HG03460 (cell line): ENCODE measurements at regions not wholly inside any gene's neighbourhood (a gene's known extent, or its start where the extent isn't known, plus 50 kb on each side); places are given as distances from the start of the nearest gene placed in this dataset.
"Not testable (repeated sequence)": the region's sequence is repeated elsewhere in the genome, so short reads cannot be mapped to it uniquely, and the experiment has no call there.

Experiments used
- ATAC-seq: cut with Tn5 transposase; IDR thresholded peaks from one replicate; pipeline ENCODE4 v1.9.1; 2021; ENCODE audit not compliant: unreplicated experiment

DNA sequence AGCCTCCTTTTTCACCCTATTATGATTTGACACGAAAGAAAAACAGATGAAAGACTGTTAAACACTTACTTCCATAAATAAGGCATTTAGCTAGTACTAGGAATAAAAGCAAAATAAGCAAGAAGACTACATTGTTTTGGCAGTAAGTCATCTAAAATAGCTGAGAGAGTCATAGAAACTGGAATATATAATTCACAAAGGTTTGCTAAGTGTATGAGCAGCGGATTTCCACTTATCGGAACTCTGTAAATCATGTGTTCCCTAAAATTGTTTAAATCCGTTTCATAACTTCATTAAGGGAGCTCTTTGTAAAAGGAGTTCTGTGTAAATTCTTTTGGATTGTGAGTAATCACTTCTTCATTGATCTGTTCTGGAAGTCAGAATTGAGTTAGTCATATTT, 202.5 kb upstream of the CBLB start:
- no peak for ATAC-seq

DNA sequence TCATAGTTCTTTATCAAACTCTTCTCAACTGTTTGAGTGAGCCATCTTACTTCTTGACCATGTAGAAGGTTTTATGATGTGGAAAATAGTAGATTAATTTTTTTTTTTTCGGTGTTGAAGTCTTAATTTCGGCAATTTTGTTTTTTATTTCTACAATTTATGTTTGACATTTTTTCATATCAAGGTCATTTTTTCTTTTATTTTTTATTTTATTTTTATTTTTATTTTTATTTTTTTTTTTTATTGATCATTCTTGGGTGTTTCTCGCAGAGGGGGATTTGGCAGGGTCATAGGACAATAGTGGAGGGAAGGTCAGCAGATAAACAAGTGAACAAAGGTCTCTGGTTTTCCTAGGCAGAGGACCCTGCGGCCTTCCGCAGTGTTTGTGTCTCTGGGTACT, 203.8 kb upstream of the CBLB start:
- not testable (repeated sequence) for ATAC-seq

DNA sequence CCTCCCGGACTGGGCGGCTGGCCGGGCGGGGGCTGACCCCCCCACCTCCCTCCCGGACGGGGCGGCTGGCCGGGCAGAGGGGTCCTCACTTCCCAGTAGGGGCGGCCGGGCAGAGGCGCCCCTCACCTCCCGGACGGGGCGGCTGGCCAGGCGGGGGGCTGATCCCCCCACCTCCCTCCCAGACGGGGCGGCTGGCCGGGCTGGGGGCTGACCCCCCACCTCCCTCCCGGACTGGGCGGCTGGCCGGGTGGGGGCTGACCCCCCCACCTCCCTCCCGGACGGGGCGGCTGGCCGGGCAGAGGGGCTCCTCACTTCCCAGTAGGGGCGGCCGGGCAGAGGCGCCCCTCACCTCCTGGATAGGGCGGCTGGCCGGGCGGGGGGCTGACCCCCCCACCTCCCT, 205.0 kb upstream of the CBLB start:
- not testable (repeated sequence) for ATAC-seq

DNA sequence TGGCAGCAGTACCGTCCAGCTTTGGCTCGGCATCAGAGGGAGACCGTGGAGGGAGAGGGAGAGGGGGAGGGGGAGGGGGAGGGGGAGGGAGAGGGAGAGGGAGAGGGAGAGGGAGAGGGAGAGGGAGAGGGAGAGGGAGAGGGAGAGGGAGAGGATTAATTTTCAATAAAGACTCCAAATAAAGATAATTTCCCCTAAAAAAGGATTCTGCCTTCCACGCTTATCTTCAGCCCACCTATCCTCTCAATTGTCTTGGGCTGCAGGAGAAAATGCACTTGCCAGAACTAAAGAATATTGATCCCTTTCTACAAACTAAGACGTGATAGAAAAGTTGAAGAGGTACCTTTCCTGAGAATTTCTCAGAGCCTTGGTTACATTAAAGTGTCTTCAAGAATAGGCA, 206.9 kb upstream of the CBLB start:
- not testable (repeated sequence) for ATAC-seq

DNA sequence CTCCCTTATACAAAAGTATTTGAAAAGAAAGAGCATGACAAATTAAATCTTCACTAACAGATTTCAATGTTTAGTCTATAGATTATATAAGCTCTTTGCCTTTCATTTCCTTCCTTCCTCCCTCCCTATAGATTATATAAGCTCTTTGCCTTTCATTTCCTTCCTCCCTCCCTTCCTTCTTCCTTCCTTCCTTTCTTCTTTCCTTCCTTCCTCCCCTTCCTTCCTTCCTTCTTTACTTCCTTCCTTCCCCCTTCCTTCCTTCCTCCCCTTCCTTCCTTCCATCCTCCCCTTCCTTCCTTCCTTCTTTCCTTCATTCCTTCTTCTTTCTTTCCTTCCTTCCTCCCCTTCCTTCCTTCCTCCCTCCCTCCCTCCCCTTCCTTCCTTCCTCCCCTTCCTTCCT, 209.8 kb upstream of the CBLB start:
- no peak for ATAC-seq

DNA sequence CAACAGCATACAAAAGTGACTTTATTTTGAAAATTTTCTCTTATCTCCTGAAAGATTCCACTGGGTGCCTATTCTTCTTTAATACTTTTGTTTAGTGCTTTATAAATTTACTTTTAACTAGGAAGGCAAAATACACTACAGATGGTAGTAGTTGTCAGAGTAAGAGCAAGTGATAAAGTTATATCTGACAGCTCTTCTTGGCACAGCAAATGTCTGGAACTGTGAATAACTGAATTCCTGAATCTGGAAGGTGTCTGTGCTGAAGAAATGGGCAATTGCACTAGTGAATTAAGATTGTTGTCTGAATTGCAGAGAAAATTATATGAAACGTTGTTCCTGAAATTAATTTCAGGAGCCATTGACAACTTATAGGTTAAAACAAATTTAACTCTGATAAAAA, 213.8 kb upstream of the CBLB start:
- ATAC-seq: no peak

DNA sequence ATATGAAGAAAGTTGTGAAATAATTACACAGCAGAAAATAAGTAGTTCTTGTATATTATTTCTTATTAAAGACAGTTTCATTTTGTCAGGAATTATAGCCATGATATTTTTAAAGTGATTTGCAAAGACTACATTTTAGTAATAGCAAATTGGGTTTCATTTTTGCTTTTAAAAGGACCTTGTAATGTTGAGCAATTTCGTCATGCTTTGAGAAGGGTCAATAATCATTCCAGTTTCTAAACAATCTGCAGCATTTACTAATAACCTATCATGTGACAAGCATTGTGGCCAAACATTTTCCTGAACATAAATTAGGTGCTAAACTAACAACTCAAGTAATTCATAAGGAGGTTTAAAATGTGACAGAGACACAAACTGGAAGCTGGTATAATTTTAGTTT, 214.4 kb upstream of the CBLB start:
- ATAC-seq: no peak

DNA sequence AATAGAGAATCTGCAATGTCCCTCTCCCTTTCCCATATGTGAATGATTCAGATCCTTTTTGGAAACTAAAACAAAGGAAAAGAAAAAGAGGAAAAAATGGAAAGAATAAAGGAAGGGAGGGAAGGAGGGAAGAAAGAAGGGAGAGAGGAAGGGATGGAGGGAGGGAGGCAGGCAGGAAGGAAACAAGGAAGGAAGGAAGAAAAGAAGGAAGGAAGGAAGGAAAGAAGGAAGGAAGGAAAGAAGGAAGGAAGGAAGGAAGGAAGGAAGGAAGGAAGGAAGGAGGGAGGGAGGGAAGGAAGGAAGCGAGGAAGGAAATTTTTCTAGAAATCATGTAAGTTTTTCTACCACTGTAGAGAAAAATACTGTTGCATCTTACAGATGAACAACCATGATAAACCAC, 215.0 kb upstream of the CBLB start:
- ATAC-seq: no peak

DNA sequence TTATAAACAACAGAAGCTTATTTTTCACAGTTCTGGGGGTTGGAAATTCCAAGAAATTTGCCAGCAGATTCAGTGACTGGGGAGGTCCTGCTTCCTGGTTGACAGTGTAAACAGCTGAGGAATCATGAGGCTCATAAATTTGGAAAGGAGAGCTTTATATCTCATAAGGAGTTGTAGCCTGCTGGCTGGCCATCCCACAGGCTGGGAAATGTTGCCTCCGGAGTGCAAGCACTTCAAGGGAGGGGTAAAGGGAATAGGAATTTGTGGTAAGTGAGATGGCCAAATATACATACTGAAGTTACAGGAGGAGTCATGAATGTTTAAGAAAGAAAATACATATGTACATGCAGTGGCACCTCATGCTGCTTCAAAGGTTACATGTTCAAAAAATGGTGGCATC, 217.2 kb upstream of the CBLB start:
- no peak for ATAC-seq

DNA sequence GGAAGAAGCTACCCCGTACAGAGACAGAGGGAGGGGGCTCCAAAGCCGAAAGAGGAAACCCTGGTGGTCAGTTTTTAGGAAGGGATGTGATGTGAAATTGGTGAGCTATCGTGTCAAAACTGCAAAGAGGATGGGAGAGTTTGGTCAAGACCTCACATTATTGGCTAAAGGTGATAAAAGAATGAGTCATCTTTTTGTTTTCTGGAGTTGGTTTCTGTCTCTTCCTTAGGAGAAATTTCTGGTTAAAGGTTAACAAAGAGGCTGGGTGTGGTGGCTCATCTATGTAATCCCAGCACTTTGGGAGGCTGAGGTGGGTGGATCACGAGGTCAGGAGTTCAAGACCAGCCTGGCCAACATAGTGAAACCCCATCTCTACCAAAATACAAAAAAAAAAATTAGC, 217.8 kb upstream of the CBLB start:
- ATAC-seq: no peak

DNA sequence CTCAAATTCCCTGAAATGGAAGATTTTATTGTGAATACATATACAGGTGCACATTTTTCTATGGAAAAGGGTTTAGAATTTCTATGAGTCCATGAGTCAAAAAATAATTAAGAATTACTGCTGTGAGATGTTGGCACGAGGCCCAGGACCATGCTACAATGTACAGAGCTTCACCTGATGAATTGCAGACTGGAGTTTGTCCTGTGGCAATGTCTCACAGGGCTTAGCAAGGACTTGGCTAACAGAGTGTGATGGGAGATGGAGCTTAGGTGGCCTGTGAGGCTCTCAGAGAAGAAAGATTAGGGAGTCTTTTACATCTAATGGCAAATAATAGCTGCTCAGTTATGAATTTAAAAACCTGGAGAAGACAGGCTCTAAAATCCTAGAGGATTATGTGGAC, 219.5 kb upstream of the CBLB start:
- ATAC-seq: no peak

DNA sequence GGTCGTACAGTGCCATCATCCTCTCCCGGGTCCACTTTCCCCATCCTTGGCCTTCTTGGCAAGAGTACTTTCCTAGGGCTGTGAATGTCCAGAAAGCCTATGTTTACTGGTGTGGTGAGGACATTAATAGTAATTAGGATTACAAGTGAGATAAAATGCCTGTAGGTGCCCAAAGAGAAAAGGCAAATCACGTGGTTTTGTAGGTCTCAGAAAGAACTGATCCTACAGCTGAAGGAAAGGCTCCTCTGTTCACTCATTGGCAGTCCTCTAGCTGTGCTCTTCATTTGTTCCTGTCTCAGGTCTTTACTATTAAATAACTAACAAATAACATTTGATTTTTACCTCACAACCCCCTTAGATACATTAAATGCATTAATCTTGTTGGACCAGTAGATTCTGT, 220.1 kb upstream of the CBLB start:
- no peak for ATAC-seq

DNA sequence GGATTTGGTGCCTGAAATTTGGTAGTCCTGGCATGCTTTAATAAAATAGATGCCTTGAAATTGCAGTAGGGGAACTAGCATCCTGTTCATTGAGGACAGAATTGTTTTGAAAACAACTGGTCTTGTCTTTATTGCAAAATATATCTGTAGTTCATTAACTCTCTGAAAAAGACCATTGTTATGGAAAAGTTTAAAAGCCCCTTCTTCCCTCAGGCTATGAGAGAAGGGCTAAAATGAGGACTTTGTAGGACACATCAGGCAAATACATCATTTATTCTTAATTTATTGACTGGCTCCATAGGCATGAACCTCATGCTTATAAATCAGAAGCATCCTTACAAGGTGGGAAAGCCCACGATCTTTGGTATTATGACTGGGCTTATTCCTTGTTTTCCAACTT, 221.0 kb upstream of the CBLB start:
- ATAC-seq: no peak

DNA sequence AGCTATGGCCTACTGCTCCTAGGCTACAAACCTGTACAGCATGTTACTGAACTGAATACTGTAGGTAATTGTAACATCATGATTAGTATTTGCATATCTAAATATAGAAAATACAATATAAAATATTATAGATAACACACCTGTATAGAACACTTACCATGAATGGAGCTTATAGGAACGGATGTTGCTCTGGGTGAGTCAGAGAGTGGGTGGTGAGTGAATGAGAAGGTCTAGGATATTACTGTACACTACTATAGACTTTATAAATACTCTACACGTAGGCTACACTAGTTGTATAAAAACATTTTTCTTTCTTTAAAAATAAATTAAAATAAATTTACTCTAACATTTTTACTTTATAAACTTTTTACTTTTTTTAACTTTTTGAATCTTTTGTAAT, 224.0 kb upstream of the CBLB start:
- ATAC-seq: no peak

DNA sequence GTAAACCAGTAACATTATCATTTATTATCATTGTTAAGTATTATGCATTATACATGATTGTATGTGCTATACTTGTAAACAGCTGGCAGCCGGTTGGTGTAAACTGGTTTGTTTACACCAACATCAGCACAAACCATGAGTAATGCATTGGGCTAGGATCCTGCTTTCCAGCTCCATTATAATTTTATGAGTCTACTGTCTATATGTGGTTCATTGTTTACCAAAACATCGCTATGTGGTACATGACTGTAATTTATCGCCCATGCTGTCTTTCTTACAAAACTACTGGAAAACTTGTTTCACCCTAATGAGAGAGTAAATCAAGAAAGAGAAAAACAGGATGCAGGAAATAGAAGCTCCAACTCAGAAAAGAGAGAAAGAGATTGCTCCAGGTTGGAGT, 224.8 kb upstream of the CBLB start:
- ATAC-seq: no peak

DNA sequence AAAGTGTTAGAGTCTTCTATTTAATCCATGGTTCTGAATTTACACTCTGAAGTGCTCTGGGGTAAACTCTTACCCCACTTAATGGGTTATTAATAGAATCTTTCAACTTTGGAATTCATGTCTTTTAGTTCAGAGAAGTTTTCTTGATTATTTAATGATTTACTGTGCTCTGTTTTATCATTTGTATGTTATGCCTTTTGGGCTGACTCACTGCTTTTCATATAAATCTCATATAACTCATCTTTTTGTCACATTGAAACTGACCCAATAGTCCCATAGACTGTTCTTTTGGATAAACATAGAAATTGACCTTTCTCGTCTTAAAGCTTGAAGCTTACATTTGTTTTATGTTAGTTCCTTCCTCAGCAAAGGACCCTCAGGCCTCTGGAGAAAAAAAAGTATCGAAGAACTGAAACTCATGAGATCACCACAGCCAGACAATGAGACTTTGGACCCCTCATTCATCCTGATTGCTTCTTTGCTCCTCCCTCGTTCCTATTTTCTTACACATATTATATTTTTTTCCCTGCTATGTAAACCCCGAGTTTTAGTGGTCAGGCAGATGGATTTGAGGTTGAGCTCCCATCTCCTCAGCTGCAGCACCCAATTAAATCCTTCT, 229.1 kb upstream of the CBLB start:
- no peak for ATAC-seq

DNA sequence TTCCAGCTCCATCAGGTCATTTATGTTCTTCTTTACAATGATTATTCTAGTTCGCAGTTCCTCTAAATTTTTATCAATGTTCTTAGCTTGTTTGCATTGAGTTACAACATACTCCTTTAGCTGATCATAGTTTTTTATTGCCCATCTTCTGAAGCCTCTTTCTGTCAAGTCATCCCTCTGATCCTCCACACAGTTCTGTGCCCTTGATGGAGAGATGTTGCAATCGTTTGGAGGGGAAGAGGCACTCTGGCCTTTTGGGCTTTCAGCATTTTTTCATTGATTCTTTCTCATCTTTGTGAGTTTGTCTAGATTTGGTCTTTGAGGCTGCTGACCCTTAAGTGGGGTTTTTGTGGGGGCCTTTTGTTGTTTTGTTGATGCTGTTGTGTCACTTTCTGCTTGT, 234.6 kb upstream of the CBLB start:
- no peak for ATAC-seq

DNA sequence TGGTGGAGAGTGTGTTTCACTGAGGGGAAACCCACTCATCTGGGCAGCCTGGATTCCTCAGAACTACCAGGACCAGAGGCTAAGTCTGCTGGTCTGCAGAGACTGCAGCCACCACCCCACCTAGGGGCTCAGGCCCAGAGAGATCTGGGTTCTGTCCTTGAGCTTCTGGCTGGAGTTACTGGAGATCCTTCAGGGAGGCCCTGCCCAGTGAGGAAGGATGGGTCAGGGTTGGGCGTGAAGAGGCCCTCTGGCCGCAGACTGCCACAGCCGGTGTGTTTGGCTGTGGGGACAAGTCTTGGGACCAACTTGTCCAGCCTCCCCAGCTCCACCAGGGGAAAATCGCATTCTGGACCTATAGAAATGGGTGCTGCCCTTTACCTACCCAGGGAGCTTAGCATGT, 235.3 kb upstream of the CBLB start:
- no peak for ATAC-seq

DNA sequence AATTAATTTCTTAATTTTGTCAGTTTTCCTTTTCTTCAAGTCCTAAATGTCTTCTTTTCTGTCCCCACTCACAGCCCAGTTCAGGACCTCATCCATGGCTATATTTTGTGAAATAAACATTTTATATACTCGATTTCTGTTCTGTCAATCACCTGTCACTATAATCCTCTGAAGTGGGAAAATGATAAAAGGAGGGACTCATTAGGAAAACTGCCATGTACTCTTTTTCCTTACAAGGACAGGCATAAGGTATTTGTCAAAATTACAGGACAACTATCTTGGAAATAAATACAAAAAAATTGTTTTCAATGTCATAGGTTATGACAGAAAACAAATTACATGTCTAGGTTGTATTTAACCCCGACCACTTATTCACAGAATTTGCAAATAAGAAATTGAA, 240.1 kb upstream of the CBLB start:
- no peak for ATAC-seq

DNA sequence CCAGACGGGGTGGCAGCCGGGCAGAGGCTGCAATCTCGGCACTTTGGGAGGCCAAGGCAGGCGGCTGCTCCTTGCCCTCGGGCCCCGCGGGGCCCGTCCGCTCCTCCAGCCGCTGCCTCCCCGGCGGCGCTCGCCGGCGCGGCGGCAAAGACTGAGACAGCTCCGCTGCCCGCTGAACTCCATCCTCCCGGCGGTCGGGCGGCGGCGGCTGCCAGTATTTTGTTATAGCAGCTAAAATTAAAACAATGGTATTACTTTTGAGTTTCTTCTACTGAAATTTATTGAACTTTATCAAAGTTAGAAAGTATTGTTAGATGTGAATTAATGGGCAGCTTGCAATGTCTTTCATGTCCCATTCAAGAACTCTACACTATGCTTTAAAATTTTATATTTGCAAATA, 243.7 kb upstream of the CBLB start:
- ATAC-seq: not testable (repeated sequence)

DNA sequence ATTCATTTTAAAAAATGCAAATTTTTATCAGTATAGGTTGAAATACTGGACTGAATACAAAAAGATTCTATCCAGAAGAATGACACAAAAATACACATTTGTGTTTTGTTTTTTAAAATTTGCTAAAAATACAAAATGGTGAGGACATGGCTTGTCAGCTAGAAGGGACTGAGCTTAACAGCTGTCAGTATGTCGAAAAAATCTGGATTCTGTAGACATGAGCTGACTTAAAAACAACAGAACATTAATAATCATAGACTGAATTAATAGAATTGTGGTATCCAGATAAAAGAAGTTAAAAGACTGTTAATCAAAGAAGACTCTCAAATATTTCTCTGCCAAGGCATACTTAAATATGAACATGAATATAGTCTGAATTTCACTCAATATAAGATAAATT, 244.9 kb upstream of the CBLB start:
- no peak for ATAC-seq

DNA sequence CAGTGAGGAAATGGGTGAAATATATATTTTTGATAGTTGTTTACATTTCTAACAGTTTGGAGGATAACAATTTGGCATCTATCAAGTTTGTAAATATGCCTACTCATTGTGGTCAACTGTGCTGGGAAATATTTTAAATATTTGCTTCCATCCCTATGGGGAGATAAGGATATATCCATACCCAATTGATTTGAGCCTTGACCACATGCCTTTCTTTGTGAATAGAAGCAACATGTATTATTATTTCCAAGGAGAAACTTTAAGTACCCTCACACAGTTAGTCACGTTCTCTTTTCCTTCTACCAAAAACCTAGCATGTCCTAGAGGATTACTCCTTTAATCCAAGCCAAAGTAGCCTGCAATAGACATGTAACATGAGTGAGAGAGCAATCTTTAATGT, 245.4 kb upstream of the CBLB start:
- no peak for ATAC-seq

DNA sequence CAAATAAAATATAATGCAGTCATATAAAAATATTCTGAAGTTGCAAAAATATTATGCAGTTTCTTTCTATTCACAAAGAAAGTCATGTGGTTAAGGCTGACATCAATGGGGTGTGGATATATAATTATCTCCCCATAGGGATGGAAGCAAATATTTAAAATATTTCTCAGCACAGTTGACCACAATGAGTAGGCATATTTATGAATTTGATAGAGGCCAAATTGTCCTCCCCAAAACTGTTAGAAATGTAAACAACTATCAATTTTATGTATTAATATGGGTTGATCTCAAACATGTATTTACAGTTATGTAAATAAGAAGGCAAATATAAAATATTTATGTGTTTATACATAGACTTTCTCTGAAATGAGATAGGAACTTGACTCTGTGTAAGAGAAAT, 246.0 kb upstream of the CBLB start:
- ATAC-seq: no peak

DNA sequence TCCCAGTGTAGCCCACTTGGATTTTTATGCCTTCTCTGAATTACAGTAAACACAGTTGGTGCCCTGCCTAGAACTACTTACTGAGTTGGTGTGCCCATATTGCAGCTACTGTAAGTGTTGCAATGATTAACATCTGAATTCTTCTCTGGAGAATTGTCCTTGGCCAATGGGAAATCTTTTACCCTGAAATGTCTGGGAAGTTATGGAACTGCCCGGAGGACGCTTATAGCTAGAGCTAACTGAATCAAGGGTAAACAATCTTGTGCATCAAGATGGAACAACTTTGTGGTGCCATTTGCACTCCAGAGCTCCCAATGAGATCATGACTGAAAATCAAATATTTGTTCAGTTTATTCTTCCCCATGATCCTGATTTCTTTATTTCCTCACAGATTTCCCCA, 246.7 kb upstream of the CBLB start:
- no peak for ATAC-seq
